DMS79 (cell line): ENCODE measurements at regions not wholly inside any gene's neighbourhood (a gene's known extent, or its start where the extent isn't known, plus 50 kb on each side); places are given as distances from the start of the nearest gene placed in this dataset.

Experiments
- DNase-seq: peaks from one replicate; lab custom pipeline; 2025; lab: John Stamatoyannopoulos, UW

- DNase-seq, result no peak
Measured at GRCh38 chr10:36171953-36172940, 530.2 kb upstream of the FZD8 start.

GRCh38 chr10:36171556-36171952 is 529.5 kb upstream of the FZD8 start:
- DNase-seq, result no peak

GRCh38 chr10:36170943-36171501 is 528.9 kb upstream of the FZD8 start:
- no peak for DNase-seq

- DNase-seq, result no peak
Measured at GRCh38 chr10:36170142-36170719, 528.1 kb upstream of the FZD8 start.

- no peak for DNase-seq
Measured at GRCh38 chr10:36168777-36169176, 526.7 kb upstream of the FZD8 start.

GRCh38 chr10:36164556-36165504 is 522.7 kb upstream of the FZD8 start:
- no peak for DNase-seq

GRCh38 chr10:36163827-36164226 is 521.7 kb upstream of the FZD8 start:
- DNase-seq, result no peak

GRCh38 chr10:36157486-36157885 is 515.4 kb upstream of the FZD8 start:
- DNase-seq, result no peak

GRCh38 chr10:36148207-36148606 is 506.1 kb upstream of the FZD8 start:
- DNase-seq, result no peak

GRCh38 chr10:36147529-36147928 is 505.4 kb upstream of the FZD8 start:
- no peak for DNase-seq

- no peak for DNase-seq
Measured at GRCh38 chr10:36141856-36142560, 499.9 kb upstream of the FZD8 start.

GRCh38 chr10:36129051-36129450 is 487.0 kb upstream of the FZD8 start:
- DNase-seq, result no peak

- no peak for DNase-seq
Measured at GRCh38 chr10:36126076-36126475, 484.0 kb upstream of the FZD8 start.

- no peak for DNase-seq
Measured at GRCh38 chr10:36119455-36119854, 477.4 kb upstream of the FZD8 start.

- no peak for DNase-seq
Measured at GRCh38 chr10:36118314-36118713, 476.2 kb upstream of the FZD8 start.

- DNase-seq, result no peak
Measured at GRCh38 chr10:36117890-36118289, 475.8 kb upstream of the FZD8 start.

GRCh38 chr10:36117231-36117630 is 475.1 kb upstream of the FZD8 start:
- no peak for DNase-seq

- DNase-seq, result no peak
Measured at GRCh38 chr10:36116731-36117130, 474.6 kb upstream of the FZD8 start.

GRCh38 chr10:36116040-36116439 is 473.9 kb upstream of the FZD8 start:
- no peak for DNase-seq

- no peak for DNase-seq
Measured at GRCh38 chr10:36115364-36115763, 473.3 kb upstream of the FZD8 start.

GRCh38 chr10:36114913-36115312 is 472.8 kb upstream of the FZD8 start:
- no peak for DNase-seq
